ENCODE measurements at regions not wholly inside any gene's neighbourhood (a gene's known extent, or its start where the extent isn't known, plus 50 kb on each side); places are given as distances from the start of the nearest gene placed in this dataset.

- DNase-seq: no peak
These were observed 143.1 kb upstream of the PELI1 start for GRCh38 chr2:64287202-64287740.

- no peak for DNase-seq
These were observed 144.3 kb upstream of the PELI1 start for GRCh38 chr2:64288321-64289193.

- DNase-seq: no peak
These were observed 145.0 kb upstream of the PELI1 start for GRCh38 chr2:64289251-64289650.

- no peak for DNase-seq
These were observed 145.5 kb upstream of the PELI1 start for GRCh38 chr2:64289737-64290136.

DNA sequence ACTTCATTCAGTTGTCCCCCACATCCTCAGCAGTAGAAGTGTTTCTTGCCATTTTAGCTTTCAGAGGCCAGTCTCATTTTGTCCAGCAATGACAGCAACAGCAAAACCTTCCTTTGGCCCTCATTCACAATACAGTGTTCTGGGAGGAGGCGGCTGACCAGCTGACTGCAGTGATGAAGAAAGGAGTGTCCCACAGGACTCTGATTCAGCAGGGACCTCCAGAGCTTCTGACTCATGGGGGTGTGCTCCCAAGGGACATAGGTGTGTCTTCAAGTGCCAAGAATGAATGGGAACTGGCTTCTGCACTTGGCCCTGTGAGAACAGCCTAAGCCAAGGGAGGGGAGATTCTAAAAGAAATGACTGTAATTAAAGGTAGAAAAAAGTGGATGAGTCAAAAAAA is 147.0 kb upstream of the PELI1 start:
- no peak for DNase-seq

DNA sequence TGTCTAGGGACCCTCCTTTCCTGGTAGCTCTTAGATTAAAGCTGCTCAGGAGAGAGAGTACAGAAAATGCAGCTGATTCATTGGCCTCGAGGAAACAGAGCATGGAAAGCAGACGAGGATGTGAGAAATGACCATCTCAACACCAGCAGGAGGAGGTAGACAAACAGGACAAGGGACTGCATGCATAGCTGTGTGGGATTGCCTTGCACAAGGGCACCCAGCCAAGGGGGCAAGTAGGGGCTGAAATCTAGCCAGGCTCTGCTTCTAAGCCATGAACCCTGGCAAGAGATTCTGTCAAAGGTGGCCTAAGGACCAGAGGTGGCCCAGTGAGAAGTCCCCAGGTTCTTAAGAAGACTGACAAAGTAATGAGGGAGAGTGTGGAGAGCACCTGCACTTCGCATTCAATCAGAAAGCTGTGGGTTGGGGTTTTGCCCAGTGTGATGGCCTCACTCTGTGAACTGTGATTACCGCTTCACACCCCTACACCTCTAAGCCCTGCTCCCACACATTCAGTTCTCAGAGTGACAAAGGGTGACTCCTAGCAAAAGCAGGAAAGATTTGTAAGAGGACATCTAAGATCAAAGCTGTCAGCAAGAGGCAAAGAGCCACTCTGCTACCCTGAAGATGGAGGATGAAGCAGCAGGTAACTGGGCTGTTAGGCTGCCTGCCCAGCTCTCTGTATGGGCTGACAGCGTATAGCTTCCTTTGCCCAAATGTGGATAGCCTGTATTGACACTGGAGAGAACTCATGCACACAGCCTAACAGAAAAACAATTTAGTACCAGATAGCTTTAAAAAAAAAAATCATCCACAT is 151.3 kb upstream of the PELI1 start:
- DNase-seq: no peak

DNA sequence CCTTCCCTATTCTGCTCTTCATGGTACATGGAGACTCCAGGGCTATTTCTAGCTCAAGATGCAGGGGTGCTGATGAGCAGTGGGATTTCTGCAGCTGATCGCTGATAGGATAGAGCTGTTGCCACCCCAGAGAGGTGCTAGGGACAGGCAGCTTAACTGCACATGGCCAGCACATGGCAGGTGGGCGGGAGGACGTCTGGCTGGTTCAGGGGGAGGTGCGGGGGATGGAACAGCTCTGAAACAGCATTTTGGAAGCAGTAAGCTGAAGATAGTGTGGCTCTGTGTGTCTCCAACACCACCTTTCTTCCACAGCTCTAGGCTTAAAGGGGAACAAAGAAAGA is 151.9 kb upstream of the PELI1 start:
- no peak for DNase-seq

- no peak for DNase-seq
These were observed 152.6 kb upstream of the PELI1 start for GRCh38 chr2:64296695-64297346.

GRCh38 chr2:64298161-64298560 is 153.9 kb upstream of the PELI1 start:
- no peak for DNase-seq

- DNase-seq: no peak
These were observed 153.9 kb upstream of the LGALSL start for GRCh38 chr2:64300066-64300465.

- DNase-seq: no peak
These were observed 150.7 kb upstream of the LGALSL start for GRCh38 chr2:64303250-64303649.

GRCh38 chr2:64307421-64307820 is 146.5 kb upstream of the LGALSL start:
- DNase-seq: no peak

DNA sequence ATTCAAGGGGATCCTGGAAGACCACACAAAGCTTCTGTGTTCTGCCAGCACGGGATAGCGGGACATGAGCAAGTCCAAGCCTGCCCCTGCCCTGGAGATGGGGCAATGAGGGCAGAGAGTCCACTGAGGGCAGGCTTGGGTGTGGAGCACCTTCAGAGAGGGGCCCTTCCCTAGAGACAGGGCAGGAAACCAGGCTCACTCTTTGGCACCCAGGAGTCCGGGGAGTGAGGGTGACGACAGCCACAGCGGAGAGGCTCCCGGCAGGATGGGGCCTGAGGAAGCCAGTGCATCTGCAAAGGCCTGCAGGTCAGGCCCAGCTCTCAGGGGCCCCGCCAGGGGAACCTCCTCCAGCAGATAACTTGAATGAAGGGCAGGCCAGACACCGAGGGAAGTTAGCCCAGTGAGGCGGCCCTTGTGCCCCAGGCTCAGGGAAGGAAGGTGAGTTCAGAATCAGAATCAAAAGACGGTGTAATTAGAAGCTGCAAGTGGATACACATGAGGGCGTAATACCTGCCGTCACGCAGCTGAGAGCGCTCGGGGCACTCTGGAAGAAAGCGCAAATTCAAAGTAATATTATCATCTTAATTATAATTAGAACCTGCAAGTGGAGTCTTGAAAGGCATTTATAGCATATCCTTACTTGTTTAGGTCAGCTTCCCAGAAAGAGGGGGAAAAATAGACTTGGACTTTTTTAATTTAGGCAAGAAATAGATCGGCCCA is 142.6 kb upstream of the LGALSL start:
- DNase-seq: no peak

DNA sequence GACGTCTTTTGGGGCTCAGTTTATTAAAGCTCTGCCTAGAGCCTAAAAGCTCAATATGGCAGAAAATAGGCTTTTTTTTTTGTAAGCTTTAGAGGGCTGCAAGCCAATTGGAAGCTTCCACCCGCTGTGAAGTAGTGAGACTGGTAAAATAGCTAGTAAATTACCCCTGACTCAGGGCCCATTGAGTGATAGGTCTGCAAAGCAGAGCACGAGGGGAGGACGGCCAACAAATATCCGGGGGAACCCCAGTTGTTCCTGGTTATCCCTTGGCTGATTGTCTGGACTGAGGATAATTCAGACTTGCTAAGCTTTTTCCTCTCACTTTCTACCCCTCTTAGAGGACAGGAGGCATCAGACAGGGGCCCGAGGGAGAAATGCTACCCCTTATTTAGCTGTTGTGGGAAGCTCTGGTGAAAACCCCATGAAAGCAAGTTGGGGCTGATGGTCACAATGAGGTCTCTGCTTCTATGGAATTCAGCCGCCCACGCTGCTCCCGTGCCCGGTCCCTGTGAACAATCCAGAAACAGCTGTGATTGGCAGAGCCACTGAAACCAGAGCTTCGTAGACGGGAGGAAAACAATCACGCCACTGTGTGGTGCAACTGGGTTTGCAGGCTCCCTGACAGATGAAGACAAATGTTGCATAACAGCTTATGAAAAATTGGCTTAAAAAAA is 141.9 kb upstream of the LGALSL start:
- no peak for DNase-seq

GRCh38 chr2:64312622-64313397 is 141.2 kb upstream of the LGALSL start:
- no peak for DNase-seq

- DNase-seq: no peak
These were observed 140.6 kb upstream of the LGALSL start for GRCh38 chr2:64313398-64313723.

- no peak for DNase-seq
These were observed 138.5 kb upstream of the LGALSL start for GRCh38 chr2:64315291-64315960.

DNA sequence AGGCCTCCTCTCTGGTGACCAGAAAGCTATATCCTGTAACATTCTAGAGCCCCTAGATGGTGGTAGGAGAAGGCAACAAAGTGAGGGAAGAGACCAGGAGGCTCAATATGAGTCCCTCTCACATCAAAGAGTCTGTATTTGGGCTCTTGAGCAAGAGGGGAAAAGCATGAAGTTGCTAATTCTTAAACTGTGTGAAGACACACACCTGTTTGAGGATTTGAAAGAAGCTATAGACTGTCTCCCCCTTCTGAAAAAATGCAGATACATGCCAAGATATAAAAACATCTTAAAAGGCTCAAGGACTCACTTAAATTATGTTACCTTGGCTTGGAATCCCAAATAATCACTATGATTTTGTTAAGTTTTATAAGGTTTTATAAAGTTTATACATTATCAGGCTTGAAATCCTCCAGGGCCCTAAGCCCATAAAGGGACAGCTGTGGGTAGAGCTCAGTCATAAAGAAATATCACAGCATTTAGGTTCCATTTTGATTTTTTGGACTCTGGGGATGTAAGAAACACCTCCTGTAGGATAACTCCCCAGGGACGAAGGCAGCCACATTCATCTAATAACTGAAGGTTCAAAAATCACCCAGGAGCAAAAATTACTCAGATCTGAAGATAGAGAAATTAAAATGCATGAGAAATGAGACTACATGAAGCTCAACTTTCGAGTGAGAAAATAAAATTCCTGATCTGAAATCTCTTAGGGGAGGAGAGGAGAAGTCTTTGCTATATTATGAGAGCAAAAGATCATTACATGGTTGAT is 136.1 kb upstream of the LGALSL start:
- no peak for DNase-seq

DNA sequence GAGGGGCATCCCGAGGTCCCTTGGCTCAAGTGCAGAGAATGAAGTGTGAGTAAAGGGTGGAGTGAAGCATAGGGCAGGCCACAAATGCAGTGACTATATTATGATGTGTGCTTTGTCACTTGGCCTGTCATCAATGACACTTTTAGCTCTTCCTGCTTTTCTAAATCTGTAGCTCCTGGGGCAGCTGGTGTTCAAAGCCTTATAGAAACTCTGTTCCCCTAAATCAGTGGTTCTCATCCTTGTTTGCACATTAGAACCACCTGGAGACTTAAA is 135.6 kb upstream of the LGALSL start:
- no peak for DNase-seq

GRCh38 chr2:64319896-64320295 is 134.1 kb upstream of the LGALSL start:
- no peak for DNase-seq

Data from cortex of kidney (tissue), 1 donor.